GM21786 (cell line): ENCODE measurements at regions not wholly inside any gene's neighbourhood (a gene's known extent, or its start where the extent isn't known, plus 50 kb on each side); places are given as distances from the start of the nearest gene placed in this dataset.

Source experiments
- ATAC-seq: cut with Tn5 transposase; IDR thresholded peaks from one replicate; pipeline ENCODE4 v1.9.1; 2021; ENCODE audit not compliant: unreplicated experiment

GRCh38 chr20:19073584-19074218, 138.7 kb upstream of the SLC24A3 start:
- no peak for ATAC-seq

- no peak for ATAC-seq
These were observed 138.1 kb upstream of the SLC24A3 start for GRCh38 chr20:19074356-19074755.

- peak; percentile 52 for ATAC-seq
These were observed 137.5 kb upstream of the SLC24A3 start for GRCh38 chr20:19074828-19075516.

GRCh38 chr20:19077370-19078220, 134.8 kb upstream of the SLC24A3 start:
- no peak for ATAC-seq

GRCh38 chr20:19078448-19079373, 133.7 kb upstream of the SLC24A3 start:
- no peak for ATAC-seq

- no peak for ATAC-seq
These were observed 132.7 kb upstream of the SLC24A3 start for GRCh38 chr20:19079536-19080299.

GRCh38 chr20:19081937-19082336, 130.5 kb upstream of the SLC24A3 start:
- no peak for ATAC-seq

- no peak for ATAC-seq
These were observed 129.3 kb upstream of the SLC24A3 start for GRCh38 chr20:19083136-19083621.

- ATAC-seq, result no peak
These were observed 122.1 kb upstream of the SLC24A3 start for GRCh38 chr20:19090332-19090731.

GRCh38 chr20:19094959-19095541, 117.4 kb upstream of the SLC24A3 start:
- ATAC-seq, result no peak

- no peak for ATAC-seq
These were observed 116.7 kb upstream of the SLC24A3 start for GRCh38 chr20:19095762-19096161.

GRCh38 chr20:19096843-19097242, 115.6 kb upstream of the SLC24A3 start:
- no peak for ATAC-seq

- no peak for ATAC-seq
These were observed 114.3 kb upstream of the SLC24A3 start for GRCh38 chr20:19098117-19098516.

GRCh38 chr20:19098806-19099578, 113.5 kb upstream of the SLC24A3 start:
- ATAC-seq, result no peak

GRCh38 chr20:19099596-19100545, 112.6 kb upstream of the SLC24A3 start:
- no peak for ATAC-seq

GRCh38 chr20:19100975-19101374, 111.5 kb upstream of the SLC24A3 start:
- ATAC-seq, result no peak

- ATAC-seq, result no peak
These were observed 108.3 kb upstream of the SLC24A3 start for GRCh38 chr20:19104186-19104585.

- no peak for ATAC-seq
These were observed 104.3 kb upstream of the SLC24A3 start for GRCh38 chr20:19108155-19108554.
